NCI-H2196 (cell line): ENCODE measurements at regions not wholly inside any gene's neighbourhood (a gene's known extent, or its start where the extent isn't known, plus 50 kb on each side); places are given as distances from the start of the nearest gene placed in this dataset.
"Not testable (repeated sequence)": the region's sequence is repeated elsewhere in the genome, so short reads cannot be mapped to it uniquely, and the experiment has no call there.

ENCODE experiments used
- DNase-seq: peaks from one replicate; lab custom pipeline; 2025; ENCODE audit not compliant: unreplicated experiment; lab: John Stamatoyannopoulos, UW

DNA sequence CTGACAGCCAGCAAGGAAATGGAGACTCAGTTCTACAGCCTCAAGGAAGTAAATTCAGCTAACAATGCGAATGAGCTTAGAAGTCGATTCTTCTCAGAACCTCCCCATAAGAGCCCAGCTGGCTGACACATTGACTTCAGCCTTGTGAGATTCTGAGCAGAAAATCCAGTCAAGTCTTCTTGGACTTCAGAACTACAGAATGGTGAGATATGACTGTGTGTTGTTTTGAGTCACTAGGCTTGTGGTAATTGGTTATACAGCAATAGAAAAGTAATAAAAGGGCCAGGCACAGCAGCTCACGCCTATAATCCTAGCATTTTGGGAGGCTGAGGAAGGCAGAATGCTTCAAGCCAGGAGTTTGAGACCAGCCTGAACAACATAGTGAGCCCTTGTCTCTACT is 161.8 kb upstream of the IVNS1ABP start:
- DNase-seq, result no peak

DNA sequence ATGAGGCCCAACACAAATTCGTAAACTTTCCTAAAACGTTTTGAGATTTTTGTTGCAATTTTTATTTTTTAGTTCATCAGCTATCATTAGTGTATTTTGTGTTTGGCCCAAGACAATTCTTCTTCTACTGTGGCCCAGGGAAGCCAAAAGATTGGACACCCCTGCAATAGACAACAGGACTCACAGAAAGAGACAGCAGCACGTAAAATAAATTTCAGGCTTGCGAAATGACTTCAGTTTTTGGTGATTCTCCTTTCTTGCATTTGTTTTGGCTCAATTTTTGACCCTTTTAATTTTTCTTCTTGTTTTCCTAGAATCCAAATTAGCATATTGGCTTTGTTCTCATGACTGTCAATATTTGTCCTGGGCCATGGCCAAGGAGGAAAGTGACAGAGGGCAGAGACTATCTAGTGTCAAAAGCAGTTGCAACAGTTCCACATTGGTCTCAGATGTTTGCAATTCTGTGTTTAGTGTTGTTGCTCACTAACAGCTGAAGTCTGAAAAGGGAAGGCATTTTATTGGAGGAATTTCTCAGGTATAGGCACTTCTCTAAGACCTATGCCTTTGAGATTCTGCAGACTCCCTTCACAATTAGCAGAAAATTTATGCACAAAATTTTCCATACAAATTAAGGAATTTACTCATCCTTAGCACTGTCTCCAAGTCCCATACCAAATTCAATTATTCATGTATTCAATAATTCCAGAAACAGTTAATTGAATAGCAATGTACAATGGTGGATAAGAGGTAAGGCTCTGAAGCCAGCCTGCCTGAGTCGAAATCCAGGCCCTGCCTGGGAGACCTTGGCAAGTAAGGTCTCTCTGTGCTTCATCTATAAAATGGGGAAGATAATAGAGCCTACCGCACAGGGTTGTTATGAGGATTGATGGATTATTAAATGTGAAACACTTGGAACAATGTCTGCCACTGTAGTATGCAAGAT is 160.9 kb upstream of the IVNS1ABP start:
- DNase-seq, result peak; percentile 71

DNA sequence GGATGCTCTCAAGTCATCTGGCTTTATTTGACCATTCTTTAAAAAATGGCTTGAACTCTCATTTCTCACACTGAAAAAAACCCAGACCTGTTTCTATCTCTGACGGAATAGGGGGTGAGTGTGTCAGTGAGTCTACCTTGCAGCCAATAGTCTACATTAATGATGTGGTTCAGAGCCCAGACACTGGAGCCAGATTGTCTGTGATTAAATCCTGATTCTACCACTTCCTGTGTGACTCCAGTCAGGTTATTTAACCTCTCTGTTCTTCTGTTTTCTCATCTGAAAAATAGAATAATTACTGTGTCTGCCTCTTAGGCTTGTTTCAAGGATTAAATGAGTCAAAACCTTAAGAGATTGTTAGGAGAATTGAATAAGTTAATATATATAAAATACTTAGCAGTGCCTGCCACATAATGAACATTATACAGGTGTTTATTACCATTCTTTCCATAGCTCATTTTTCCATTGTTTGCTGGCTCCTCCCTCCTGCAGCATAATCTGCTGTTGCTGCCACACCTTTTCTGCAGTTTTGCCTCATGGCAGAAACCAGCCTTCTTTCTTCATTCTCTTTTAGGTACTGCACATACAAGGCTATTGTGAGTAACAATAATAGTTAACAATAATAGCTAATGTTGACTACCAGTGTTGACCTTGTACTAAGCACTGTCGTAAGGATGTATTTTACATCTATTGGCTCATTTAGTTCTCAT is 157.6 kb upstream of the IVNS1ABP start:
- no peak for DNase-seq

DNA sequence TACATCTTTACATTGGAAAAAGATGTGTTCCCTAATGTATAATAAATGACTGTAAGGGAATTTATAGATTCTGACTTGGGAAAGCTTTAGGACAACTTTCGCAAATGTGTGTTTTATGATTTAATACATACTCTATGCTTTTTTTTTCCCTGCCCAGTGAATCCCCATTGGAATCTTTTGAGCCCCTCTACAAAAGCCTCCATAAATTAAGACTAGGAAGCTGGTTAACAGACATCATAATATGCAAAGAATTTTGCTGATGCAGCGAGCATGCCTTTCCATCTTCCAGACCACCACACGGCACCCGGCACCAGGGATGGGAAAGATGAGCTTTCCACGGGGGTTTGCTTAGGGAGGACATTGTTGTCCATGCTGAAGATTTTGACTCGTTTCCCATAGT is 156.1 kb upstream of the IVNS1ABP start:
- DNase-seq, result no peak

DNA sequence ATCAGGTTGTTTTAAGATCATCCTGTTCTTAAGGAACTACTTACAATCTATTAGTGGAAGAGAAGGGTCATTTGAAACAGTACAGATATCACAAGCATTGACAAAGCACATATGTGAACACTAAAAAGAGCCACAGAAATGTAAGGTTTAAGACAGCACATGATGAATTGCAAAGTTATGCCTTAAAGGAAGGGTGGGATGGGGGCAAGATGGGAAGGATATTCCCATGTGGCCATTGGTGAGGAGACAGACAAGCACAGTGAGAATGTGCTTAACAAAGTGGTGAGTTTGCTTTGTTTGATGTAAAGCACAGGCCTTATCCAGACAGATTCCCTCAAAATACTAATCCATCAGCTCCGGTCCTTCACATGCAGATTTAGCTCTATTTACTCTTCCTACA is 151.6 kb upstream of the IVNS1ABP start:
- no peak for DNase-seq

DNA sequence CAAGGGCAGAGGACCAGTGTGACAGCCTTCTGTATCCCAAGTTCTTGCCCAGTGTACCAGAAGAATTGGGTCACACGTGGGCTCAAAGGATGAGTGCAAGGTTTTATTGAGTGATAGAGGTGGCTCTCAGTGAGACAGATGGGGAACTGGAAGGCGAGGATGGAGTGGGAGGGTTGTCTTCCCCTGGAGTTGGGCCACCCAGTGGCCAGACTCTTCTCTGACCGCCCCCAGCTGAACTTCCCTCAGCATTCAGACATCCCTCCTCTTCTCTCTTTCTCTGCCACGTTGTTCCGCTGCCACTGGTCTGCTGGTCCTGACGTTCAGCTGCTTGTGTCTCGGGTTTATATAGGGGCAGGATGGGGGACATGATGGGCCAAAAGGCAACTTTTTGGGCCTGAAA is 150.1 kb upstream of the IVNS1ABP start:
- DNase-seq, result no peak

DNA sequence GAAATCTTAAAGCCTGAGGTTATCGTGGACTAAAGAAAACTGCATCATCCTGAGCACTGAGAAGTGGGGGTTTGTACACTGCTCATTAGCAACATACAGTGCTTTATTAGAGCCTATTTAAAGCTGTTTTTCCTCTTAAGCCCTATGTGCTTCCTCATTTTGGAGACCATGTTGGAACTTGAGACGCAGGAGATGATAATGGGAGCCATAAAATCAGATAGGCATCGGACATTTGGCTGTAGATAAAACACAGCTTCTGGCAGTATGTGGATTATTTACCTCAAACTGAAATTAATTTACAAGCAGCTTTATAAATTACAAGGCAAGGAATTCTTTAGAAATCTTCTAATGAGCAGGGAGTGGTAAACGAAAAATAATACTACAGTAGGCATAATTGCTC is 147.7 kb upstream of the IVNS1ABP start:
- DNase-seq, result peak; percentile 8

DNA sequence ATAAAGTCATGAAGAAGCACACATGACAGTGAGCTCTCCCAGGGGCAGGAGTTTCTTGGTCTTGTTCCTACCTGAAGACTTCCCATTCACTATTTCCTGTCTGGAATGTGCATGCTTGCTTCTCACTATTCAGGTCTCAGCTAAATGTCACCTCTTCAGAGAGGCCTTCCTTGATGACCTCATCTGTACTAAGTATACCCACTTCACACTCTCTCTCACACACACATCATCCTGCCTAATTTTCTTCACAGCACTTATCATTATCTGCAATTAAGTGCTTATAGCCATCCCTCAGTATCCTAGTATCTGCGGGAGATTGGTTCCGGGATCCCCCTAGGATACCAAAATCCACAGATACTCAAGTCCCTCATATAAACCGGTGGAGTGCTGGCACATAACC is 146.4 kb upstream of the IVNS1ABP start:
- no peak for DNase-seq

DNA sequence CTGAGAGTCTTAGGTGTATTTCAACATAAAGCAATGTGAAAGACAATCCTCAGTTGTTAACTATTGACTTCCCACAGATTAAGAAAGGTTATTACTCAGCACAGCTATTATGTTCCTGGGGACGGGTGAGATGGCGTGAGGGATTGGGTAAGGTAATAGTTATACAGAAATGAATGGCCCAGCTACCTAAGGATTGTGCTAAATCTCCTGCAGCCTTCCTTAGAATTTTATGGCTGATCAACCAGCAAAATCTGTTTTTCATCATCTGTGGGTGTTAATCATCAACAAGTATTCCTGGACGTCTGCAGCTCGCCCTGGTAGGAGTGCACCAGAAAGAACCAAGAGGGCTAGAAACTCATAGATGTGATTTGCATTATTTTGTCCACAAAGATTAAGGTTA is 146.0 kb upstream of the IVNS1ABP start:
- DNase-seq, result no peak

DNA sequence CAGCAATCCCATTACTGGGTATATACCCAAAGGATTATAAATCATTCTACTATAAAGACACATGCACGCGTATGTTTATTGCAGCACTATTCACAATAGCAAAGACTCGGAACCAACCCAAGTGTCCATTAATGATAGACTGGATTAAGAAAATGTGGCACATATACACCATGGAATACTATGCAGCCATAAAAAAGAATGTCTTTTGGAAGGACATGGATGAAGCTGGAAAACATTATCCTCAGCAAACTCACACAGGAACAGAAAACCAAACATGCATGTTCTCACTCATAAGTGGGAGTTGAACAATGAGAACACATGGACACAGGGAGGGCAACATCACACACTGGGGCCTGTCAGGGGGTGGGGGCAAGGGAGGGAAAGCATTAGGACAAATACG is 143.7 kb upstream of the IVNS1ABP start:
- DNase-seq, result not testable (repeated sequence)

DNA sequence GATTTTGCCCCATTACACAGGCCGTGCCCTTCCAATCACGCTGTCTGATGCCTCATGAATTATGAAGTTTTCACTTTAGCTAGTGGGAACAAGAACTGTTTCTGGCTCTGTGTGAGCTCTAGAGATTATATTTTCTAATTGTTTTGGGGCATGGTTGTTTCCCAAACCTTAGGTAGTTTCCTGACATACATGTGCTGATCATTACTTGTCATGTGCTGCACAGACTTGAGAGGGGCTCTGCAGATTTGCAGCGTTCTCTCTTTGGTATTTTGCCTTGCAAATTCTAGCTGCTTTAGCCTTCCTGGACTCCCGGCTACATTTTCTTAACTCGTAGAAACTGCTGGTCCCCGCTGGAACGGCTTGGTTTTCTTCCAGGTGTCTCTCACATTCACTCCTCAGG is 142.1 kb upstream of the IVNS1ABP start:
- no peak for DNase-seq

DNA sequence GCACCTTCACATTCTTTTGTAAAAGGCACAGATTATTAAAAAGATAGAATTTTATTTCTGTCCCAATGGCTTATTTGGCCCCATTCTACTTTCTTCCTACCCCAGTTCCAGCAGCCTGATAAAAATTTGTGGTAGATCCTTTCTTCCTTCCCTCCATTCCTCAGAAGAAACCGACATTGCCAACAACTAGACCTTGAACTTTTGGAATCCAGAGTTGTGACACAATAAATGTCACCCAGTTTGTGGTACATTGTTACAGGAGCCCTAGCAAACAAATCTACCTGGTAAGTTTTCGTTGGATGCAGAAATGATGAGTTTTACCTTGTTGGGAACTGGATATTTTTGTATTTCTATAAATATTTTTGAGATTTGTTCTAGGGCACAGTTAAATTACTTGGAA is 141.6 kb upstream of the IVNS1ABP start:
- no peak for DNase-seq

DNA sequence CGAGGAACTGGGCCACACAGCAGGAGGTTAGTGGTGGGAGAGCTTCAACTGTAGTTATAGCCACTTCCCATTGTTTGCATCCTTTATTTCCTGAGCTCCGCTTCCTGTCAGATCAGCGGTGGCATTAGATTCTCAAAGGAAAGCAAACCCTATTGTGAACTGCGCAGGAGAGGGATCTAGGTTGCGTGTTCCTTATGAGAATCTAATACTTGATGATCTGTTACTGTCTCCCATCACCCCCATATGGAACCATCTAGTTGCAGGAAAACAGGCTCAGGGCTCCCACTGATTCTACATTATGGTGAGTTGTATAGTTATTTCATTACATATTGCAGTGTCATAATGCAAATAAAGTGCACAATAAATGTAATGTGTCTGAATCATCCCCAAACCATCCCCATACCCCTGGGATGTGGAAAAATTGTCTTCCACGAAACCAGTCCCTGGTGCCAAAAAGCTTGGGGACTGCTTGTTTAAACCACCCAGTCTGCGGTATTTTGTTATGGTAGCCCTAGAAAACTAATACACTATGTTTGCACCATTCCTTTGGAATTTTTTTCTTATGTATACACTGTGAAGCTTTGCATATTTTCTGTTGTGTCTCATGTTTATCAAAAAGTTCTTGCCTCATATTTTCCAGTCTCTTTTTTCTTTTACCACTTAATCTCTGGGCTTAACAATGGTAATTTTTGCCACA is 136.6 kb upstream of the IVNS1ABP start:
- no peak for DNase-seq

DNA sequence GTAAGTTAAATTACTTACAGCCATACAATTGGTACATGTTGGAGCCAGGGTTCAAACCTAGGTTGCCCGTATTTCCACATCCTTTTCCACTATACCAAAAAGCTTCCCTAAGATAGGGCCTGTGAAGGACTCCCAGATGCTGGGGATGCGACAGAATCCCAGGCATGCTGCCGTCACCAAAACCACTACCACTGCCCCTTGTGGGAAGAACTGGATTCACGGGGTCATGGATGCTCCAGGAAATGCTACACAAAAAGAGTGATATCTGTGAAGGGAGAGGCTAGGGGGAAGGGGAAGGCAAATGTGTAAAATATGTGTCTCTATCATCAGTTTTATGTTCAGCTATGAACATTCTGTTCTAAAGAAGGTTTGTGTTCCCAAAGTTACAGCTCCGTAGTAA is 133.9 kb upstream of the IVNS1ABP start:
- DNase-seq, result no peak

DNA sequence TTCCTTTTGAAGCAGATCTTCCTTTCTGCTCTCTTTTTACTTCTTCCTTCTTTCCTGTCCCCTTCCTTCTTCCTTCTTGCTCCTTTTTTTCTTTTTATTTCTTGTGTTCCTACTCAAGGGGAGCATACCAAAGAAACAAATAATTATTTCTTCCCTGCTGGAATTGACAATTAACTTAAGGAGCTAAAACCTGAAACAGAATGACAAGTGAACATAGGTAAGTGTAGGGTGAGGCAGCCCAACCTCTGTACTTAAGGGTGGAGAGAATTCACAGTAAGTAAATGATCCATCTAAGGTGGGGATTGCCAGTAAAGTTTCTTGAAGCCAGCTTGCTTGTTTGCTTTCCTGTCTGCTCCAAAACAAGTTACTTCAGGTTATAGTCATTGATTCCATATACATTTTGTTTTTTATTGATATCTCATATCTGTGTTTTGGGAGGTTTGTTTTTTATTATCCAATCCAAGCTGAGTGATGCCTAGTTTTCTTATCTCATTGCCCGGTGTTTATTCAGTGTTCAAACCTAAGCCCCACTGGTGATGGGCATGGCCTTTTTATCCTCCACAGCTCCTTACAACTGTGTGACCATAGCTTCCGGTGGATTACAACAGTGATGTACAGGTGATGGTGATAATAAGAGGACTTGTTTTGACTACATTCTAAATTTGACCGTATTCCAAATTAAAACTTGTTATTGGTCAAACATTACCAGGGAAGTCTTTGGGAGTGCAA is 133.2 kb upstream of the IVNS1ABP start:
- no peak for DNase-seq

DNA sequence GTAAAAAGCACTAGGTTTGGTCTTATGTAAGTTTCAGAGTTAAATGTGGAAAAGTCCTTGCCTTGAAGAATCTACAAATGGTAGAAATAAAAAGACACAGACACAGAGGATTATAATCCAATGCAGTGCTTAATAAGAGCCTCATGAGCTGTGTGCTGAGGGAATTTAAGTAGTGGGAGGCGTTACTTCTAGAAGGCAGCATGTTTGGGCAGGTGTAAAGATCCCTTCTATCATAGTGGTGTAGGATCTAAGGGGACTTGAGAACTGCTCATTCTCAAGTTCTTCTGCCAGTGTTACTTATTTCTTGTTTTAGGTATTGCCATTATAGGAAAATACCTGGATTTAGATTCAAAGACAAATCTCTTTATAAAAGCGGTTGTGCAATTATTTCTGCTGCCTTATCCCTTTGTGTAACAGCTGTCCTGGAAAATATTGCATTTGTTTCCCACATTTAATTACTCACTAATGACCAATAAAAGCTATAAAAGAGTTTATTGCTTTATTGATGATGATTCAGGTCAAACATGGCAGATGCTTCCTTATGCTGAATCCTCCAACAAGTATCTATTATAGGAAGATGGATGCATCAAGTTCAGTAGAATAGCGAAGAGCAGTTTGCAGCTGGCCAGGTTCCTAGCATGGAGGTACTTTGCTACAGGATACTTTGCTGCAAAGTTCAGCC is 132.5 kb upstream of the IVNS1ABP start:
- DNase-seq, result no peak

DNA sequence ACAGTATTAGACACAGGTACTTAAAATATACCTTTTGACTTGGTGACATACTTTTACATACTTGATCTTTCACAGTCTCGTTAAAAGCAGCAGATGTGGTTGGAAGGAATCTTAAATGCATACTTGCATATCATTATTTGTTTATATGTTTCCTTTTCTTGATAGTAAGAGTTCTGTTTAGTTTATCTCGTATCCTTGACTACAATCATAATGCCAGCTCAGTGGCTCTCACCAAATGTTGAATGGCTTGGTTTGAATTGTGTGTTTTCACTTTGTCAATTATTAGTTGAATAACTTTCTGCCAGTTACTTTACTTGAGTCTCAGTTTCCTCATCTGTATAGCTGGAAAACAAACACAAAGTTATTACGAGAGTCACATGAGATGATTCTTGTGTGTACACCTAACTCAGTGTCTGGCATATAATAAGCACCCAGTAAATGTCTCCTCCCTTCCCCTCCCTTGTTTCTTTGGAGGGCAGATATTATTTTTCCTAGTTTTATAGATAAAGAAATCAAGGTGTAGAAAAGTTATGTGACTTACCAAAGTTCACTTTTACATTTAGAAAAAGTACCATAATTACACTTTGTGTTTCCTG is 131.6 kb upstream of the IVNS1ABP start:
- no peak for DNase-seq

DNA sequence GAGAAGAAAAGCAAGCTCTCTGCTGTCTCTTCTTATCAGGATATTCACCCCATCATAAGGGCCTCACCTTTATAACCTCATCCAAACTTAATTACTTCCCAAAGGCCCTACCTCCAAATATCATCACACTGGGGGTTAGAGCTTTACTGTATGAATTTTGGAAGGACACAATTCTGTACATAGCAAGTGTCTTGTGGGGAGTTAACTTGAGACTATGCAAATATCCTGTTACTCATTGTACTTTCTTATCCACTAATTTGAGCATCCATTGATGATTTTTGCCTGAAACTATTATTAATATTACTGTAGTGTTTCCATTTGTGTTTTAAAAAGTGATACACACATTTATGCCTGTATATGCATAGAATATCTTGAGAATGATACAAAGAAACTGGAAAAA is 129.1 kb upstream of the IVNS1ABP start:
- no peak for DNase-seq

DNA sequence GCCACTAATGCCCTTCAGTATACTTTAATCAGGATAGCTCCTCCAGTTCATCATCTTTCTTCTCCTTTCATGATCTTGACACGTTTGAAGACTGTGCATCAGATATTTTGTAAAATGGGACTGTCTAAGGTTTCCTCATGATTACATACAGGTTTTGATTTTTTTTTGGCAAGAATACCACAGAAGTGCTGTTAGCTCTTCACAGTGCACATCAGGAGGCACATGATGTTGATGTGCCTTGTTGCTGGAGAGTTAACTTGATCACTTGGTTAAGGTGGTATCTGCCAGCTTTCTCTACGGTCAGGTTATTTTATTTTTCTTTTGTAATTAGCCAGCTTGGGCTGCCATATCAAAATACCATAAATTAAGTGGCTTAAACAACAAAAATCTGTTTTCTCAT is 128.6 kb upstream of the IVNS1ABP start:
- DNase-seq, result no peak

DNA sequence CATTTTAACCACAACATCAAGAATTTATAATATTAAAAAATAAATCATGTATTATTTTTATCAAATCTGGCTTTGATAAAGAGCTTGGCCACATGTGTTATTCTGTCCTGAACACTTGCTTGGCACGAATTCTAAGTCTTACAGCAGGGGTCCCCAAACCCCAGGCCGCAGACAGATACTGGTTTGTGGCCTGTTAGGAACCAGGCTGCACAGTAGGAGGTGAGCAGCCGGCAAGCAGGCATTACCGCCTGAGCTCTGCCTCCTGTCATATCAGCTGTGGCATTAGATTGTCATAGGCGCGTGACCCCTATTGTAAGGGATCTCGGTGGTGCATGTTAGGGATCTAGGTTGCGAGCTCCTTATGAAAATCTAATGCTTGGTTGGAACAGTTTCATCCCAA is 127.6 kb upstream of the IVNS1ABP start:
- no peak for DNase-seq
